Activated T-cell treated with anti-CD3 and anti-CD28 coated beads for 24 hours (primary cell): ENCODE measurements at regions not wholly inside any gene's neighbourhood (a gene's known extent, or its start where the extent isn't known, plus 50 kb on each side); places are given as distances from the start of the nearest gene placed in this dataset.
"Not testable (repeated sequence)": the region's sequence is repeated elsewhere in the genome, so short reads cannot be mapped to it uniquely, and the experiment has no call there.

ENCODE experiments used
- DNase-seq: peaks from one replicate; pipeline ENCODE4 v3.0.0-alpha.2; 2020; ENCODE audit warnings: low read depth

DNA sequence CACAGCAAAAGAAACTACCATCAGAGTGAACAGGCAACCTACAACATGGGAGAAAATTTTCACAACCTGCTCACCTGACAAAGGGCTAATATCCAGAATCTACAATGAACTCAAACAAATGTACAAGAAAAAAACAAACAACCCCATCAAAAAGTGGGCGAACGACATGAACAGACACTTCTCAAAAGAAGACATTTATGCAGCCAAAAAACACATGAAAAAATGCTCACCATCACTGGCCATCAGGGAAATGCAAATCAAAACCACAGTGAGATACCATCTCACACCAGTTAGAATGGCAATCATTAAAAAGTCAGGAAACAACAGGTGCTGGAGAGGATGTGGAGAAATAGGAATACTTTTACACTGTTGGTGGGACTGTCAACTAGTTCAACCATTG, 207.8 kb downstream of the USP6NL start:
- DNase-seq: not testable (repeated sequence)

DNA sequence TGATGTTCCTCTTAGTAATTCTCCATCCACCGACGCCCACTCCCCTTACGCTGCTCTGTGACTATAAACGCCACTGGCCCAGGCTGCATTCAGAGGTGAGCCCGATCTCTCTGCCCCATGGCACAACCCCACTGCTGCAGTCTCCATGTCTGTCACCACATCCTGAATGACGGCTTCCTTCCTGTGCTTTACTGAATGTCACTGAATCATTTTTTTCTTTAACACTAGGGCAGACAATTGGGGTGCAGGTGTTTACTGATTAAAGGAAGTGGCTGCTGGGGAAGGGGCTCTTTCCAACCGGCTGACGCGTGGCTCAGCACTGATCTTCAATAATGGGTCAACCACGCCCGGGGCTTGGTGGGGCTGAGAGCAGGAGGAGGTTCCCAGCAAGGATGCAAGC, 208.3 kb downstream of the USP6NL start:
- peak; percentile 35 for DNase-seq

DNA sequence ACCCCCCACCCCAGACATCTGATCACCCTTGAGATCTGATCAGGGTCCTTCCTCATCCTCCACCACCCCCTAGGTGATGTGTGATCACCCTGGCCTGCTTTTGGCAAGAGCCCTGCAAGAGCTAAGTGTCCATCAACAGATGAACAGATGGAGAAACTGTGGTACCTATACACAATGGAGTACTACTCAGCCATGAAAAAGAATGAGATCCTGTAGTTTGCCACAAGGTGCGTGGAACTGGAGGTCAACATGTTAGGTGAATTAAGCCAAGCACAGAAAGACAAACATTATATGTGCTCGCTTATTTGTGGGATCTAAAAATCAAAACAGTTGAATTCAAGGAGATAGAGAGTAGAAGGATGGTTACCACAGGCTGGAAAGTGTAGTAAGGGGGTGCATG, 209.1 kb downstream of the USP6NL start:
- no peak for DNase-seq

DNA sequence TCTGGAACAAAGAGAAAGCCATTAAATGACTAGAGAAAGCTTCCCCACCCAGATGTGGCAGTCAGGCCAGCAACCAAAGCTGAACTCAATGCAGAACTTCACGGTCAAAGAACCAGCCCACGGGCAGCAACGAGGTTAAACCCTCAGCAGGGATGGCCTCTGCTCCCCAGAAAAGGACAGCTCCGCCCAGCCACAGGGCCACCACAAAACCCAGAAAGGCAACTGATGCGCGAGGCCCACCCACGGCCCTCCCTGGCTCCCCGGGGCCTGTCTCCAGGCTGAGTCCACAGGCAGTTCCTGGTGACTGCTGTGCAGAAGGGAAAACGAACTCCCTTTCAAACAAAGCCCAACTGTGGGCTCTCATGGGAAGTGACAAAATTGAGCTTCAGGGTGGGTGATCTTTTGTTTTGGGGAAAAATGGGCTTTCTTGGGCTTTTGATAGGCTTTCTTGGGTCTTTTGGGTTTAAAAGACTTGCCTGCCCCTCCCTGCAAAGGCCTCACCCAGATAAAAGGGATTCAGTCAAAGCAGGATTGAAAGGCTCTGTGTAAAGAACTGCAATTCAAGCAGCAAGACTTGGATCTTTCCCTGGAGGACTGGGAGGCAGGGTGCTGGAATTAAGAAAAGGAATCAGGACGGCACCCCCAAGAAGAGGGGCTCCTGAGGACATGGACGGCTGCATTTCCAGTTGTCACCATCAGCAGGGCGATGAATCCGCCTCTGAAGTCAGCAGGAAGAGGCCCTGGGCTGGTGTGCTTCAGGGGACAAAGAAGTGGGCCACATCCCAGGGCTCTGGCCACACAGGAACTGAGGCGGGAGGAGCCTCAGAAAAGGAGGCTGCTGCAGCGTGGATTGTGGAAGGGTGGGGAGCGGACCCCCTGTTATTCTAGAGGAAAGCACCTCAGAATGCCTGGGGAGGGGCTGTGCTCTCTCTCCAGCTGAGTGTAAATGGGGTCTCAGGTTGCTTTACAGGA, 209.9 kb downstream of the USP6NL start:
- no peak for DNase-seq

DNA sequence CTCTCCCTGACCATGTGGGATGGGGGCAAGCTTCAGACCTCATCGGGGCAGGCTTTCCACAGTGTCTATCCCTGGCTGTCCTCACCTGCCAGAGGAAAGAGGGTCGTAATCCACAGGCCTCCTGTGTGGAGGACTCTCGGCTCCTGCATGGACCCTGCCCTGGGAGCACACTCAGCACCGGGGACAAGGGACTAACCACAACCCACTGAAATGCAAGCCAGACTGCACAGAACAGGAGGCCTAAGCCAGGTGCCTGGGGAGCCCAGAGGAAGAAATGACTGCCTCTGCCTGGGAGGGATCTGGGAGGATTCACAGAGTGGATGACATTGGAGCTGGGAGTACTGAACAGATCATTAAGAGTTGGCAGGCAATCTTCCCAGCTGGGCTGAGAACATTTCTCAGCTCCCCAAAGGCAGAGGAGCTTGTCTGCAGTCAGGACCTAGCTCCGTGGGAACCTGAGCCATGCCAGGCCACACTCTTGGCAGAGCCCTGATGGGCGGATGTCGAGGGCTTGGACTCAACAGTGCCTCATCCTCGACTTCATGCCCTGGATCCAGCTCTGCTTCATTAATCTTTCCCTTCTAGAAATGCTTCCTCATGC, 213.4 kb downstream of the USP6NL start:
- DNase-seq: no peak

DNA sequence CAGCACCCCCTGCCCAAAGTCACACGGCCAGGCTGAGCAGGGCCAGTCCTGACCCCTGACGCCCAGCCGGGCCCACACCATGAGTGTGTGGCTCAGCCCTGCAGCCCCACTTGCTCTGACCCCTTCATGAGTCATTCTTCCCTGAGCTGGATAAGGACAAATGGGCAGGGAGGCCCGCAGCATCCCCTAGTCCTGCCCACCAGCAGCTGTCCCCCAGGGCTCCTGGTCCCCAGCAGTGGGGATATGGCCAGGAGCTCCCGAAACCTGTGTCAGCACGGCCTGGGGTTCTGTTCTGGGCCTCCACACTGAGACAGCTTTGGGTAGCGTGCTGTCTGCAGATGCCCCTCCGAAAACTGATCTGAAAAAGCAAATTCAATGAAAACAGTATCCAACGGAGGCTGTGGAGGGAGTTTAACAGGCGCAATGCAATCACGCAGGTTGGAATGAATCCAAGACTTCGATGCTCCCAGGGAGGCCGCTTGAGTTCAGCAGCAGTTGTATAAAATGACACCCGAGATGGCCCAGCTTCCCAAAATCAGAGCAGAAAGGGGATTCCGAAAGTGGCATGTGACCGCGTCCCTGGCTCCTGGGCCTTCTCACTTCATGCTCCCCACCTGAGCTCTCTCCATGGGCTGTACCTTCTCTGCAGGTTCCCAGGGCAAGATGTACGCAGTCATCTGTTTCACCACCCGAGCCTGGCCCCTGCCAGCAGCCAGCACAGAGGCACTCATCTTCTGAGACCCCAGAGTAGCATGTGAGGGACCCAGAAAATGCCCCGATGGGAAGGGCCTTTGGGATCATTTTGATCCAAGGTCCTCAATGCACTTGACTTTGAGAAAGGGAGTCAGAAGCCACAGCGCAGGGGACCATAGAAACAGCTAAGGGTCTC, 214.1 kb downstream of the USP6NL start:
- DNase-seq: no peak

DNA sequence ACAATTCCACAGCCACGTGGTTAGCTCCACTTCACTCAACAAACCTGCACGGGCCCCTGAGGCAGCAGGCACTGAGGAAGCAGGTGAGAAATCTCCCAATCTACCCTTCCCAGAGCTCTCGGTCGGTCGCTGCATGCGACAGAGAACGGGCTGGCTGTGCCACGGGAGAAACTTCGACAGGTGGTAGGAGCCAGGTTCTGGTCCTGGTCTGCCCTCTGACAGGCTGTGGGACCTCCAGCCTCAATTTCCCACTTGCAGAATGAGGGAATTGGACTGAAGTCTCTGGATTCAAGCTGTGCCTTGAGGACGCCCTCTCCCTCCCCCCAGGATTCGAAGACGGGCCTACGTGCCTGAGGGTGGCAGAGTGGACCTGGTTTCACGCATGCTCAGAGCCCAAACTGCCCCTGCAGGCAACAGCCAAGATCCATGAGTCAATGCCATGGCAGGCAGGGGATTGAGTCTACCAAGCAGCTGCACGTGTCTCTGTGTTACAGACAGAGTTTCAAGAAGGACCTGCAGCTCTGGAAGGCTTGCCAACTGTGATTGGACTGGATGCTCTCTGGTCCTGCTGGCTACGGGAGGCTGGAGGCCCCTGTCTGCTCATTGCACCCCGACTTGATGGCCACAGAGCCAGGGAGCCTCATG, 215.0 kb downstream of the USP6NL start:
- DNase-seq: no peak

DNA sequence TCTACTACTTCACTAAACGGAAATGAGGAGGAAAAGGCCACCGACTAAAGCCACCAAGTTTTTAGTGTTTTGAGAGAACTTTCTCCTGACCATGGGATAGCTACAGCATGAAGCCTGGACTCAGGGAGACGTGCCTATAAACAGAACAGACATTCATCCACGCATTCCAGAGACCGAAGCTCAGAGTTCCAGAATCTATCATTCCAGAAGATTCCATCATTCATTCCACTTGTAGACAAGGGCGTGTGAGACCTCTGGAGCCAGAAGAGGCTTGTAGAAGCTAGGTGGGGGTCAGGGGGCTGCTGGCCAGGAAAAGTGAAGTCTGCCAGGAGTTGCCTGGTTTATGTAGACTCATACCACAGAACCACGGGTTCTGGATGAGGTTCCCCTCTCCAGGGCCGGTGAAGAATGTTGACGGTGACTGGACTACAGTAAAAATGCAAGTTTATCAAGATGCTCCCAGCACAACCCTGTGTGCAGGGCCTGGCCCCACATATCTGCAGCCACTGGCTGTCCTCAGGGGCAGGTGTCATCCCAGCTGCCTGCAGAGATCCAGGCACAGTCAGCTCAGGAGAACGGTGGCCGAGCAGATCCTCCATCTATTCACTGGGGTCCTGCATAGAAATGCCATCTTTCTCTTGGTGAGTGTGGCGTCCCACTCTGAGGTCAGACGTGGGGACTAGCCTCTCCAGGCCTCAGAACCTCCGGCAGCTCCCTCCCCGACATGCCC, 215.7 kb downstream of the USP6NL start:
- no peak for DNase-seq

DNA sequence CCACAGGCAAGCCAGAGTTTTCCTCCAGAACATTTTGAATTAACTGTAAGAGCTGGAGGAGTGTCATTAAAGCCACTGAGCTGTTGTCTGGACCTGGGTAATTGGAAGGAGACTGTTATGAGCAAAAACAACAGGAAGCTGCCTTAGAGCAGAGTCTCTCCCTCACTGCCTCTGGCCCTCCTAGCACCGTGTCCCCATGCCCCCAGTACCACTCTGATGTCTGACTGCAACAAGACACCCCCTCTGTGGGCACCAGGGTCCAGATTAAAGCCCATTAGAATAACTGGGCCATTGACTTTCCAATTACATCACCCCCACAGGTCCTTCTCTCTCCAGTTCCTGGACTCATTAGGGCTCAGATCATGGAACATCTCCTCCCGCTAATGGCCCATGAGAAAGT, 216.3 kb downstream of the USP6NL start:
- no peak for DNase-seq

DNA sequence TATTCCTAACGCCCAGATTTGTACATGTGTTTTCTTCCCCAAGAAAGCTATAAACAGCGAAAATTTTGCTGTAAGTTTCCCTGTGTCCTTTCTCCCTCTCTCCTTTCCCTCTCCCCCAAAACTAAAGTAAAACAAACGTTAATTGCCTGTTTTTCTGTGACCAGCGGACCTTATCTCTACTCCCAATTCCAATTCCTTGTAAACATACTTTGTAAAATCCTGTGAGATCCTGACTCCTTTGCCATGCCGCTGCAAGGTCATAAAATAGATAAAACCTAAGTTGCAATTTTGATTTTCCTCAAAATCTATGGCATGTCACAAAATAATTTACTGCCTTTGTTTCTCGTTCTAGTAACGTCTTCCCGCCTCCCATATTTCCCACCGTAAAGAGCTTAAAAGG, 217.6 kb downstream of the USP6NL start:
- no peak for DNase-seq

DNA sequence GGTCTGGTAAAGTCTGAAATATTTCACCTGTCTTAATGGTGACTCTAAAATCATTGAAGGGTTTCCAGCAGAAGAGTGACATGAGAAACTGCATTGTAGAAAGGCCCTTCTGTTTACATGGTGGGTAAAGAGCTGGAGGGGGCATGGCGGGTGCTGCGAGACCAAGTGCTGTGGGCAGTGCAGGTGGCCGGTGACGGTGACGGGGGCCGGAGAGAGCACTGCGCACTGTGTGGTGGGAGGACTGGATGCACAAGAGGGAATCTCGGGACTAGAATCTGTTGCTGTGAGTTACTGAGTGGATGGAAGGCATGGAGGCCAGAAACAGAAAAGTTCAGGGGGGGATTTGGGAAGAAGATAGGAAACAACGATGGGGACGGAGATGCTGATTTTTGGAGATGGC, 218.7 kb downstream of the USP6NL start:
- DNase-seq: no peak

DNA sequence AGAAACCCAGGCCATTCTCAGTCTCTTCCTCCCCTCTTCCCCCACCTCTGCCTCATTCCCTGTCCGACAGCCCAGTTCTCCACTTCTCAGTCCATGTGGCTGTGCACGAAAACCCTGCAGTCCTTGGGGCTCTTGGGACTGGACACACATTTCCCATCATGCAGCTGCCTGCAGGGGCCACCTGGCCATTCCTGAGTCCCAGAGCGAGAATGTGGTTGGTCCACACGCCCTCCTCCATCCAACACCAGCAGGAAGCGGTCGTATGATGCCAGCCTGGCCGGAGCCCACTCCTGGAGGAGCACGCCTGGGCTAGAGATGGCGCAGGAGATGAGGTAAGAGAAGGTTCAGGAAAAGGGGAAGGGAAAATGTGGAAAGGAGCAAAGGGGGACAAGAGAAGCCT, 222.5 kb downstream of the USP6NL start:
- no peak for DNase-seq

DNA sequence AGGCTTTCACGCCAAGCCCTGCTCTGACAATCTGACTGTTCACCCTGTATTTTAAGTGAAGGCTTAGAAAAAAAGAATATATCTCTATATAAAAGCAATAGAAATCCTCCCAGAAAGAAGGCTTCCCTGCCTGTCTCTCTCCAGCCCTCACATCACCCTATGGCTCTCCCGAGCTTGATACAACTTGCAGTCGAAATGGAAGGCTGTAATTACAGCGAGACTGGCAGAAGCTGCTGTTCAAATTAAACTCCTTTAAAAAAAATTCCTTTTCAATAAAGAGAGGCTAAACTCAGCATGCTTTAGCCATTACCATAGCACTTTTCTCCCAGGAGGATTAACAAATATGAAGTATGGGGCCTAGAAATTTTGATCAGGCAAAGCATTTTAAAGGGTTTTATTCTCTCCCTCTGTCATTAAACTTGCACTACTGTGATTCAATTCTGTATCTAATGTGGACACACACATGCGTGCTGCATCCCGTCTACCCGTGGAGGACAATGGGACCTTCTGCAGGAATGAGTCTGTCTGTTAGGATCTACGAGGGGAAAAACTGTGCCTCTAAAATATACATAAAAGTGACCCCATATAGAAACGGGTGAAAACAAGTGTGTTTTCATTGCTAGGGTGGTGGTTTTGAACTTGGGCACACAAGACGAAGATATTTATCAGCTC, 223.8 kb downstream of the USP6NL start:
- DNase-seq: no peak

DNA sequence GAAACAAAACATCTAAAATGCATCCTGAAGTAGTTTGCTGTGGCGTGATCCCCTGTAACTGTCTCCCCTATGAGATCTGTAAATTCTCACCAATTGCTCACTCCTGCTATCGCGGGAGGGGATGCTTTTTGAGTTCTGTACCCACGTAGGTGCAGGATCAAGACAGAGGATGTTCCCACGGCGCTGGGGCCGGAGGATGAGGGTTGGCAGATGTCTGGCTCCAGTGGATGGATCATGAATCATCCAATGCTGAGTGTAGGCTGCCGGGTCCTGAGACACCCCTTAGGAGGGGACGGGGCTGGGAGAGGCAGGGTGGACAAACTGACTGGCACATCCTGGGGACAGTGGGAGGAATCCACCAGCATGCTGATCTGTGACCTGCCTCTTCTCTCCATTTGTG, 224.4 kb downstream of the USP6NL start:
- no peak for DNase-seq
